Stimulated activated naive CD8-positive, alpha-beta T cell treated with anti-CD3 and anti-CD28 coated beads, Interleukin-15, amount 100 ng/mL, for 72 hours (primary cell): ENCODE measurements at regions not wholly inside any gene's neighbourhood (a gene's known extent, or its start where the extent isn't known, plus 50 kb on each side); places are given as distances from the start of the nearest gene placed in this dataset.
"Not testable (repeated sequence)": the region's sequence is repeated elsewhere in the genome, so short reads cannot be mapped to it uniquely, and the experiment has no call there.

ENCODE experiments used
- ATAC-seq: fragments of 150-1000 bp; cut with Tn5 transposase; 2 replicates; pipeline ENCODE4 v1.10.0; 2021; ENCODE audit warnings: mild to moderate bottlenecking, moderate library complexity
- DNase-seq, 2 donors: peaks; one replicate each; pipeline ENCODE4 v3.0.0; 2021 to 2022
- H3K27ac Mint-ChIP-seq, 2 donors: one replicate each; pipeline ENCODE4 v1.8.0; 2022; ENCODE audit warnings: mild to moderate bottlenecking in 2 of 2, mixed read lengths in 2 of 2, moderate library complexity in 2 of 2
- H3K27me3 Mint-ChIP-seq: one replicate; pipeline ENCODE4 v1.8.0; 2022; ENCODE audit warnings: mixed read lengths
- H3K4me1 Mint-ChIP-seq: one replicate; pipeline ENCODE4 v1.8.0; 2022; ENCODE audit warnings: mild to moderate bottlenecking, mixed read lengths
- H3K4me3 Mint-ChIP-seq, 2 donors: one replicate each; pipeline ENCODE4 v1.8.0; 2022; ENCODE audit warnings: mild to moderate bottlenecking in 2 of 2, mixed read lengths in 2 of 2, moderate library complexity in 1 of 2
- H3K9me3 Mint-ChIP-seq, 2 donors: one replicate each; pipeline ENCODE4 v1.8.0; 2022; ENCODE audit warnings: mixed read lengths in 2 of 2

DNA sequence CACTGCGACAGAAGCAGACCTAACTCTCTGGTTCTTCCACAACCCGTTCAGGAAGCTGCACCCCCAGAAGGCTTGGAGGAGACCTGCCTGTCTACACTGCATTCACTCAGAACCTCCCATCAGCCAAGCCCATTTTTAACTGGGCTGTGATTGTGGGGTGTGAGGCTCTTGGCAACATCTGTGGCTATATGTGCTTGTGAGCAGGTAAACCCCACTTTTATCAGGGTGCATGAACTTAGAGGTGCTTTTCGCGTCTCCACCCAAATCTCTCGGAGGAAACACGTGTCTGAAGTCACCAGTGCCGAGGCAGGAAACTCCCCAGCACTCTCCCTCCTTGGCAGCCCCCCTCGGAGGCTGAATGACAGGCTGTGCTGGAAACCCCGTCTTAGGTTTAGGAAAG lies 158.2 kb upstream of the SALL3 start:
- H3K27ac Mint-ChIP-seq: no peak overlapping the region
- DNase-seq: no peak
- ATAC-seq: no peak
- H3K4me1 Mint-ChIP-seq: no peaks in the 10 kb centered on the region
- H3K27me3 Mint-ChIP-seq: peaks cover 25% of the 10 kb centered on the region
- H3K4me3 Mint-ChIP-seq: no peak overlapping the region
- no peaks in the 10 kb centered on the region for H3K9me3 Mint-ChIP-seq

GRCh38 chr18:78822171-78822948 lies 157.3 kb upstream of the SALL3 start:
- no peaks in the 10 kb centered on the region for H3K4me1 Mint-ChIP-seq
- H3K9me3 Mint-ChIP-seq: no peaks in the 10 kb centered on the region
- no peak overlapping the region for H3K4me3 Mint-ChIP-seq
- peaks cover 23% of the 10 kb centered on the region for H3K27me3 Mint-ChIP-seq
- no peak for ATAC-seq
- no peak for DNase-seq
- no peak overlapping the region for H3K27ac Mint-ChIP-seq

GRCh38 chr18:78822949-78823285 lies 156.7 kb upstream of the SALL3 start:
- DNase-seq (no peak), ATAC-seq (no peak)
- Mint-ChIP-seq H3K27me3 (peaks cover 18% of the 10 kb centered on the region), H3K27ac (no peak overlapping the region), H3K4me3 (no peak overlapping the region), H3K9me3 (no peaks in the 10 kb centered on the region), H3K4me1 (no peaks in the 10 kb centered on the region)

GRCh38 chr18:78825168-78825567 lies 154.4 kb upstream of the SALL3 start:
- Mint-ChIP-seq H3K4me1 (no peaks in the 10 kb centered on the region), H3K4me3 (no peak overlapping the region), H3K27ac (no peak overlapping the region), H3K9me3 (no peaks in the 10 kb centered on the region), H3K27me3 (peaks cover 10% of the 10 kb centered on the region)
- DNase-seq (no peak), ATAC-seq (no peak)

DNA sequence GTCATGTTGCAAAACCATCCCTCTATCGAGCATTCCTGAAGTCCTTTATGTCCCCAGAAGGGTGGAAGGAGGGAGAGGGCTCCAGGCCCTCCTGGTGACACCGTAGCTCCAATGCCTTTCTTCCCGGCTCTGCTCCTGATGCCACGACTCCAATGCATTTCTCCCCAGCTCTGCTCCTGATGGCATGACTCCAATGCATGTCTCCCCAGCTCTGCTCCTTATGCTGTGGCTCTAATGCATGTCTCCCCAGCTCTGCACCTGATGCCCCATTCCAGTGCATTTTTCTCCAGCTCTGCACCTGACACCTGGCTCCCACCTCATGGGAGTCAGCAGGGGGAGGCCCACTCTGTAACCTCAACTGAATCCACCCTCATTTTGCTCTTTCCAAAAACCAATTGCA lies 153.0 kb upstream of the SALL3 start:
- H3K4me1 Mint-ChIP-seq: no peaks in the 10 kb centered on the region
- no peak overlapping the region for H3K4me3 Mint-ChIP-seq
- DNase-seq: no peak
- no peaks in the 10 kb centered on the region for H3K9me3 Mint-ChIP-seq
- H3K27ac Mint-ChIP-seq: no peak overlapping the region
- ATAC-seq: no peak
- peaks cover 15% of the 10 kb centered on the region for H3K27me3 Mint-ChIP-seq

DNA sequence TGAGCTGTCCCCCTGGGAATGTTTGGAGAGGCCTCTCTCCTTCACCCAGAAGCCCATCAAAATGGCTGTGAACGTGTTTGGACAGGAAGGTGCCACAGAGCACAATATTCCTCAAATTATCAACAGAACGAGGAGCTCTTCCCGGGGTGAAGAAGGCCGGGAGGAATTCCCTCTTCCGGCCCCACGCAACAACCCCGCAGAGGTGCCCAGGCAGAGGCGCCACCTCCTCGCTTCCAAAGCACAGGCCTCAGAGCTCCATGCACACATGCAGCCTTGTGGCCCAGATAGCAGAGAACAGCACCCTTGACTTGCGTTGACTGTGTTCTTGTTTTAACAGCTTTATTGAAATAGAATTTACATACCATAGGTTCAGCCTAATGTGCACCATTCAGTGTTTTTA lies 152.5 kb upstream of the SALL3 start:
- no peaks in the 10 kb centered on the region for H3K9me3 Mint-ChIP-seq
- no peaks in the 10 kb centered on the region for H3K4me1 Mint-ChIP-seq
- DNase-seq: no peak
- H3K4me3 Mint-ChIP-seq: no peak overlapping the region
- H3K27ac Mint-ChIP-seq: no peak overlapping the region
- ATAC-seq: no peak
- peaks cover 15% of the 10 kb centered on the region for H3K27me3 Mint-ChIP-seq

- no peak overlapping the region for H3K4me3 Mint-ChIP-seq
- DNase-seq: no peak
- no peaks in the 10 kb centered on the region for H3K9me3 Mint-ChIP-seq
- no peak for ATAC-seq
- H3K27ac Mint-ChIP-seq: no peak overlapping the region
- H3K27me3 Mint-ChIP-seq: peaks cover 17% of the 10 kb centered on the region
- H3K4me1 Mint-ChIP-seq: no peaks in the 10 kb centered on the region
Measured at GRCh38 chr18:78828131-78828530, 151.5 kb upstream of the SALL3 start.

- H3K4me1 Mint-ChIP-seq, H3K4me3 Mint-ChIP-seq, H3K27ac Mint-ChIP-seq, H3K9me3 Mint-ChIP-seq, DNase-seq: not testable (repeated sequence)
- peak; percentile 28 for ATAC-seq
- H3K27me3 Mint-ChIP-seq: peaks cover 17% of the 10 kb centered on the region
Measured at GRCh38 chr18:78829026-78829425, 150.6 kb upstream of the SALL3 start.

DNA sequence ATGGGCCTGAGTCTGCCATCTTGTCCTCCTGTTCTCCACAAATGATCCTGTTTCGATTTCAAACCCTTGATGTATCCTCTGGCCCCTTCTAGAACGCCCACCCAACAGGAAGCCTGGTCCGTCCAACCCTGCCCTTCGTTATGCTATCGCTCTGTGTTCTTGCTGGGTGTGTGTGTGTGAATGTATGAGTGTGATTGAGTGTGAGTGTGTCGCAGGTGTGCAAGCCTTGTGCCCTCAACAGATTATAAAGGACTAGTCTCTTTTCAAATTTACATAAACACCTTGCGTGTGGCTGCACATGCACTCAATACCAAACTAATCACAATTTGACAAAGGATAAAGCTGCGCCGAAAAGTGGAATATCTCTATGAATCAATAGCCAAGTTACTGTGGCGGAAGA lies 149.5 kb upstream of the SALL3 start:
- Mint-ChIP-seq H3K27me3 (peaks cover 22% of the 10 kb centered on the region), H3K27ac (no peak overlapping the region), H3K4me1 (no peaks in the 10 kb centered on the region), H3K9me3 (peaks cover 0 to 7% of the 10 kb centered on the region in 2 donors), H3K4me3 (no peak overlapping the region)
- DNase-seq (no peak), ATAC-seq (no peak)

- DNase-seq (no peak), ATAC-seq (no peak)
- H3K4me3 Mint-ChIP-seq: no peak overlapping the region
- H3K4me1 Mint-ChIP-seq: no peaks in the 10 kb centered on the region
- H3K27ac Mint-ChIP-seq: no peak overlapping the region
- H3K27me3 Mint-ChIP-seq: peaks cover 22% of the 10 kb centered on the region
- H3K9me3 Mint-ChIP-seq: peaks cover 0 to 7% of the 10 kb centered on the region in 2 donors
Measured at GRCh38 chr18:78830826-78831225, 148.8 kb upstream of the SALL3 start.

DNA sequence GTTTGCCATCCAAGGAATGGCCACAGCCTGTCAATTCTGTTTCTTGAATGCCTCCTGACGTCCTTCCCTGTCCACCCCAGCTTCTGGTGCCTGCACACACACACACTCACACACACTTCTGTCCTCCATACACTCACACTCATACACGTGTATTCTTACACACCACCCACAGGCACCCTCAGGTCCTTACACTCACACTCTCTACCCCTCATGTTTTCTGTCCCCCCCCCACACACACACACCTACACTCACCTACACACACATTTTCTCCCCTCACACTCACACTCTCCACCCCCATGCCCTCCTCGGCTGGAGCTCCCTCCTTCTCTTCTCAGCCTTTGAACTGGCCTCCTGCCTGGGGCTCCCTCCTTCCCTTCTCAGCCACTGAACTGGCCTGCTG lies 148.0 kb upstream of the SALL3 start:
- no peaks in the 10 kb centered on the region for H3K4me1 Mint-ChIP-seq
- no peak overlapping the region for H3K4me3 Mint-ChIP-seq
- ATAC-seq: no peak
- H3K27me3 Mint-ChIP-seq: peaks cover 22% of the 10 kb centered on the region
- DNase-seq: no peak
- peak overlapping the region in 1 of 2 donors; percentile 68 for H3K27ac Mint-ChIP-seq
- H3K9me3 Mint-ChIP-seq: peaks cover 0 to 7% of the 10 kb centered on the region in 2 donors

DNA sequence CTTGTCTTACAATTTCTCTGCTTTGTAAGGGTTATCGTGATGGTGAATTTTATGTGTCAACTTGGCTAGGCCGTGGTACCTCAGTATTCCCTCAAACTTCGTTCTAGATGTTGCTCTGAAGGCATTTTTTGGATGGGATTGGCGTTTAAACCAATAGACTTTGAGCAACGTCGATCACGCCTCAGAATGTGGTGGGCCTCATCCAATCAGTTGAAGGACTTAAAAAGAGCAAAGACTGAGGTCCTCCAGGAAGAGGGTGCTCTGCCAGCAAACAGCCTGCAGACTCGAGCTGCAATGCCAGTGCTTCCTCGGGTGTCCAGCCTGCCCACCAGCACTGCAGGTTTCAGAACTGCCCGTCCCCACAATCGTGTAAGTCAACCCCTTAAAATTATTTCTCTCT lies 145.8 kb upstream of the SALL3 start:
- H3K27me3 Mint-ChIP-seq: peaks cover 22% of the 10 kb centered on the region
- peaks cover 0 to 7% of the 10 kb centered on the region in 2 donors for H3K9me3 Mint-ChIP-seq
- H3K4me1 Mint-ChIP-seq: no peaks in the 10 kb centered on the region
- ATAC-seq (no peak), DNase-seq (no peak)
- no peak overlapping the region for H3K4me3 Mint-ChIP-seq
- no peak overlapping the region for H3K27ac Mint-ChIP-seq

DNA sequence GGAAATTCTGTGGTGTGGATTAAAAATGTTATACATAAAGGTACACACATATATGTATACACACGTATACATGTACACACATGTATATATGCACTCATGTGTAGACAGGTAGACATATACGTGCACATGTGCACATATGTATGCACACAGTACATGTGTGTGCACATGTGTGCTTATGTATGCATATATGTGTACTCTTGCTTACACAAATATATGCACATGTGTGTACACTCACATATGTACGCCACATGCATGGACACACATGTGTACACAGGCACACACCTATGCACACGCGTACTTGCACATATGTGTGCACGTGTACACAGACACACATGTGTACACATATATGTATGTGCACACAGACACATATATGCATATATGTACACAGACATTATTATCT lies 142.8 kb upstream of the SALL3 start:
- ATAC-seq (no peak), DNase-seq (no peak)
- H3K4me3 Mint-ChIP-seq: no peak overlapping the region
- H3K9me3 Mint-ChIP-seq: peaks cover 0 to 13% of the 10 kb centered on the region in 2 donors
- no peaks in the 10 kb centered on the region for H3K4me1 Mint-ChIP-seq
- peaks cover 16% of the 10 kb centered on the region for H3K27me3 Mint-ChIP-seq
- no peak overlapping the region for H3K27ac Mint-ChIP-seq

DNA sequence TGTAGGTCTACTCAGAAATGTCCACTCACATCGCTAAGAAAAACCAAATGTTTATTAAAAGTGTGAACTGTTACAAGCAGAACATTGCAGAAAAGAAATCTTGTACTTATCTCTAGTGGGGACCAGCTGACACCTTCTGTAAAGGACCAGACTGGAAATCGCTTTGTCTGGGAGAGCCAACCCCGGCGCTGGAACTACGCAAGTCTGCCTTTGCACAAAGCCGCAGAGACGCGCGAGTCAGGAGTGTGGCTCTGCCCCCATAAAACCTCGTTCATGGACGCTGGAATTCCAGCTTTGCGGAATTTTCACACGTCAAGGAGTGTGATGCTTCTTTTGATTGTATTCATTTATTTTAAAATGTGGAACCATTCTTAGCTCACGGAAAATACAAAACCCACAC lies 141.9 kb upstream of the SALL3 start:
- ATAC-seq (no peak), DNase-seq (no peak)
- H3K4me1 Mint-ChIP-seq: no peaks in the 10 kb centered on the region
- no peak overlapping the region for H3K27ac Mint-ChIP-seq
- no peak overlapping the region for H3K4me3 Mint-ChIP-seq
- H3K27me3 Mint-ChIP-seq: peaks cover 15% of the 10 kb centered on the region
- H3K9me3 Mint-ChIP-seq: peaks cover 0 to 13% of the 10 kb centered on the region in 2 donors

DNA sequence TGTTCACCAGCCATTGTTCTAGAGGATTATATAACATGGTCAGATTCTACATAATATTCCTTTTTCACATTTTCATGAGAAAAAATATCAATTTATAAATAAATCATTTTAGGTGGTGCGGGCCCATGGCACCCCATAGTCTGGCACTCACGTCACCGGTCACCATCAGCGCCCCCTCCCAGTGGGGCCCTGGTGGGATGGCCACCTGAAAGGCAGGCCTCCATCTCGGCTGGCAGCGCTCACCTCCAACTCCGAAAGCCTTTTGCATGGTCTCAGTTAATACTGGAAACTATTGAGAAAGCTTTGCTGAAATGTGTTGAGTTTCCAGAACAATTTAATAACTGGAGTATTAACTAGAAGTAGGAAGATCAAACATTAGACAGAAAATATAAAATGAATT lies 141.4 kb upstream of the SALL3 start:
- H3K27ac Mint-ChIP-seq: no peak overlapping the region
- no peak overlapping the region for H3K4me3 Mint-ChIP-seq
- peaks cover 15% of the 10 kb centered on the region for H3K27me3 Mint-ChIP-seq
- no peaks in the 10 kb centered on the region for H3K4me1 Mint-ChIP-seq
- ATAC-seq (no peak), DNase-seq (no peak)
- peaks cover 0 to 13% of the 10 kb centered on the region in 2 donors for H3K9me3 Mint-ChIP-seq

GRCh38 chr18:78849046-78849445 lies 130.6 kb upstream of the SALL3 start:
- H3K9me3 Mint-ChIP-seq: peaks cover 30 to 60% of the 10 kb centered on the region in 2 donors
- no peak for DNase-seq

DNA sequence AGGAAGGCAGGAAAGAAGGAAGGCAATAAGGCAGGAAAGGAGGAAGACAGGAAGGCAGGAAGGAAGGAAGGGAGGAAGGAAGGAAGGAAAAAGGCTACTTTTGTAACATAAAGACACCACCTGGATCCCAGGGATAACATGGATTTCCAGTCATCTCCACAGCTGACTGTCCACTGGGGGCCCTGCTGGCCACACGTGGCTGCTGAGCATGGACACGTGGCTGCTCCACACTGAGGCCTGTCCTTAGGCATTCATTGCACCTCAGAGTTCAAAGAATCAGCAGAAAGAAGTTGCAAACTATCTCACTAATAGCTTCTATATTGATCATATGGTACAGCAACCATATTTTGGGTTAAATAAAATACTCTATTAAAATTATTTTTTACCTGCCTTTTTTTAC lies 130.2 kb upstream of the SALL3 start:
- no peak for DNase-seq
- Mint-ChIP-seq H3K27ac (no peak overlapping the region), H3K4me3 (no peak overlapping the region), H3K27me3 (peaks cover 20% of the 10 kb centered on the region), H3K9me3 (peaks cover 30 to 58% of the 10 kb centered on the region in 2 donors), H3K4me1 (no peaks in the 10 kb centered on the region)
- no peak for ATAC-seq

More at GRCh38 chr18:78849046-78849445, 130.6 kb upstream of the SALL3 start:
- ATAC-seq: no peak
- Mint-ChIP-seq H3K27ac (no peak overlapping the region), H3K27me3 (peaks cover 20% of the 10 kb centered on the region), H3K4me1 (no peaks in the 10 kb centered on the region), H3K4me3 (no peak overlapping the region)
